ENCODE measurements at regions not wholly inside any gene's neighbourhood (a gene's known extent, or its start where the extent isn't known, plus 50 kb on each side); places are given as distances from the start of the nearest gene placed in this dataset.

DNA sequence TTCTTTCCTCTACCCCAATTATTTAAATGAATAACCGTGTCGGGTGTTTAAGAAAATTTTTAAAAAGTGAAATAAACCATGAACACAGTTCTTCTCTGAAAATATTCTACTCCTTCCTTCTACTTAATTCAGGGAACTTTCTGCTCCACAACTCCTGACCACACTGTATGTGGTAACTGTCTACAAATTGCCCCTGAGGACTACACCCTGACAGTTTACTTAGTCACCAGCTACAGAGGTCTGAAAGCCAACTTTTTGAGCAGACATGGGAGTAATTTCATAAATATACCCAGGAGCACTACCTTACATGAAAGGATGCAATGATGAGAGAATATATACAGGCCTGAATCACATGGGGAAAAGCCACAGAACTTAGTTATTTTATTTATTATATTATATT is 523.2 kb upstream of the SORCS1 start (continued):
- TF ChIP-seq RAD21 (conservative IDR thresholded peaks at IDR 0.05 in 1 of 2, IDR thresholded peaks at IDR 0.05 in 1 of 2) (no peak), RFX5 (IDR thresholded peaks at IDR 0.05) (no peak), NR3C1 (IDR thresholded peaks at IDR 0.05) (no peak), ZC3H11A (IDR thresholded peaks at IDR 0.05) (no peak)
- TF ChIP-seq, protein P1, sequence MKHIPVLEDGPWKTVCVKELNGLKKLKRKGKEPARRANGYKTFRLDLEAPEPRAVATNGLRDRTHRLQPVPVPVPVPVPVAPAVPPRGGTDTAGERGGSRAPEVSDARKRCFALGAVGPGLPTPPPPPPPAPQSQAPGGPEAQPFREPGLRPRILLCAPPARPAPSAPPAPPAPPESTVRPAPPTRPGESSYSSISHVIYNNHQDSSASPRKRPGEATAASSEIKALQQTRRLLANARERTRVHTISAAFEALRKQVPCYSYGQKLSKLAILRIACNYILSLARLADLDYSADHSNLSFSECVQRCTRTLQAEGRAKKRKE (CRISPR knock-in tag; IDR thresholded peaks at IDR 0.05; ENCODE audit: low read depth), result no peak

DNA sequence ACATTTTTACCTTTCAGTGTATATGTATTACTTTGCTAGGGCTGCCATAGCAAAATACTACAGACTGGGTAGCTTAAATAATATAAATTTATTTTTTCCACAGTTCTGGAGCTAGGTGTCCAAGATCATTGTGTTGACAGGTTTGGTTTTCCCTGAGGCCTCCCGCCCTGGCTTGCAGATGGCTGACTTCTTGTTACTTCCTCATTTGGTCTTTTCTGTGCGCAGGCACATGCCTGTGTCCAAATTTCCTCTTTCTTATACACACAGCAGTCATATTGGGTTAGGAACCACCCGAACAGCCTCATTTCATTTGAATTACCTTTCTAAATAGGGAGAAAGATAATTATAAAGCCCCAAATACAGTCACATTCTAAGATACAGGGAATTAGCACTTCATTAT is 521.6 kb upstream of the SORCS1 start:
- Histone ChIP-seq H3K9me3 (no peaks in the 10 kb centered on the region), H3K4me3 (no peak overlapping the region), H3K4me2 (no peak overlapping the region), H3K27ac (no peak overlapping the region), H3K4me1 (no peaks in the 10 kb centered on the region)
- ChIA-PET POLR2A (no interaction called here), CTCF (no interaction called here)
- no peak for TF ChIP-seq KDM5A (IDR thresholded peaks at IDR 0.05)
- TF ChIP-seq, protein P2, sequence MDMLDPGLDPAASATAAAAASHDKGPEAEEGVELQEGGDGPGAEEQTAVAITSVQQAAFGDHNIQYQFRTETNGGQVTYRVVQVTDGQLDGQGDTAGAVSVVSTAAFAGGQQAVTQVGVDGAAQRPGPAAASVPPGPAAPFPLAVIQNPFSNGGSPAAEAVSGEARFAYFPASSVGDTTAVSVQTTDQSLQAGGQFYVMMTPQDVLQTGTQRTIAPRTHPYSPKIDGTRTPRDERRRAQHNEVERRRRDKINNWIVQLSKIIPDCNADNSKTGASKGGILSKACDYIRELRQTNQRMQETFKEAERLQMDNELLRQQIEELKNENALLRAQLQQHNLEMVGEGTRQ (IDR thresholded peaks at IDR 0.05), result no peak
- TF ChIP-seq, protein P3, sequence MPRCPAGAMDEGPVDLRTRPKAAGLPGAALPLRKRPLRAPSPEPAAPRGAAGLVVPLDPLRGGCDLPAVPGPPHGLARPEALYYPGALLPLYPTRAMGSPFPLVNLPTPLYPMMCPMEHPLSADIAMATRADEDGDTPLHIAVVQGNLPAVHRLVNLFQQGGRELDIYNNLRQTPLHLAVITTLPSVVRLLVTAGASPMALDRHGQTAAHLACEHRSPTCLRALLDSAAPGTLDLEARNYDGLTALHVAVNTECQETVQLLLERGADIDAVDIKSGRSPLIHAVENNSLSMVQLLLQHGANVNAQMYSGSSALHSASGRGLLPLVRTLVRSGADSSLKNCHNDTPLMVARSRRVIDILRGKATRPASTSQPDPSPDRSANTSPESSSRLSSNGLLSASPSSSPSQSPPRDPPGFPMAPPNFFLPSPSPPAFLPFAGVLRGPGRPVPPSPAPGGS (IDR thresholded peaks at IDR 0.05), result no peak
- TF ChIP-seq, protein P4, sequence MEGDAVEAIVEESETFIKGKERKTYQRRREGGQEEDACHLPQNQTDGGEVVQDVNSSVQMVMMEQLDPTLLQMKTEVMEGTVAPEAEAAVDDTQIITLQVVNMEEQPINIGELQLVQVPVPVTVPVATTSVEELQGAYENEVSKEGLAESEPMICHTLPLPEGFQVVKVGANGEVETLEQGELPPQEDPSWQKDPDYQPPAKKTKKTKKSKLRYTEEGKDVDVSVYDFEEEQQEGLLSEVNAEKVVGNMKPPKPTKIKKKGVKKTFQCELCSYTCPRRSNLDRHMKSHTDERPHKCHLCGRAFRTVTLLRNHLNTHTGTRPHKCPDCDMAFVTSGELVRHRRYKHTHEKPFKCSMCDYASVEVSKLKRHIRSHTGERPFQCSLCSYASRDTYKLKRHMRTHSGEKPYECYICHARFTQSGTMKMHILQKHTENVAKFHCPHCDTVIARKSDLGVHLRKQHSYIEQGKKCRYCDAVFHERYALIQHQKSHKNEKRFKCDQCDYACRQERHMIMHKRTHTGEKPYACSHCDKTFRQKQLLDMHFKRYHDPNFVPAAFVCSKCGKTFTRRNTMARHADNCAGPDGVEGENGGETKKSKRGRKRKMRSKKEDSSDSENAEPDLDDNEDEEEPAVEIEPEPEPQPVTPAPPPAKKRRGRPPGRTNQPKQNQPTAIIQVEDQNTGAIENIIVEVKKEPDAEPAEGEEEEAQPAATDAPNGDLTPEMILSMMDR (IDR thresholded peaks at IDR 0.05), result no peak
- no peak for TF ChIP-seq MAFK (IDR thresholded peaks at IDR 0.05; ENCODE audit: partially characterized antibody)
- TF ChIP-seq CBX8 (IDR thresholded peaks at IDR 0.05), result no peak
- no peak for TF ChIP-seq ESRRA (IDR thresholded peaks at IDR 0.05; ENCODE audit: borderline replicate concordance, low read length)
- 15% methylated on average over 3 of the region's 3 CpGs for WGBS (ENCODE audit: missing lambda C conversion rate)
- ATAC-seq (no peak), DNase-seq (ENCODE audit: low read depth in 1 of 2, low spot score in 1 of 2) (no peak), FAIRE-seq (no peak)

DNA sequence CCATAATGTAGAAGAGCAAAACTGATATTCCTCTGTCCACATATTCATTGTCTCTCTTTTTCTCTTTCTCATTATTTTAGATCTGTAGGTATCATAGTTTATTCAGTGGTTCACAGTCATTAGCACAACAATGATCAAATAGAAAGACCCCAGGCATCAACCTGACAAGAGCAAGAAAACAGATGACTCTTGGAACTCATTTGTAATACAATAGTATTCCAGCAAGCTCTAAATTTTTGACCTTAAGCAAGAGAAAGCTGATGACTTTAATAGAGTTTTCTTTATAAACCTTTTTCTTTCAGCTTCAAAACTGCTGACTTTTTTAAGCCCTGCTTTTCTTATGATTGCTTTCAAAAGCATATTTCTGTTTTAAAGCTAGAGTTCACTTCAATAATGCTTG is 507.5 kb upstream of the SORCS1 start:
- TF ChIP-seq, protein P5, sequence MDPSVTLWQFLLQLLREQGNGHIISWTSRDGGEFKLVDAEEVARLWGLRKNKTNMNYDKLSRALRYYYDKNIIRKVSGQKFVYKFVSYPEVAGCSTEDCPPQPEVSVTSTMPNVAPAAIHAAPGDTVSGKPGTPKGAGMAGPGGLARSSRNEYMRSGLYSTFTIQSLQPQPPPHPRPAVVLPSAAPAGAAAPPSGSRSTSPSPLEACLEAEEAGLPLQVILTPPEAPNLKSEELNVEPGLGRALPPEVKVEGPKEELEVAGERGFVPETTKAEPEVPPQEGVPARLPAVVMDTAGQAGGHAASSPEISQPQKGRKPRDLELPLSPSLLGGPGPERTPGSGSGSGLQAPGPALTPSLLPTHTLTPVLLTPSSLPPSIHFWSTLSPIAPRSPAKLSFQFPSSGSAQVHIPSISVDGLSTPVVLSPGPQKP (IDR thresholded peaks at IDR 0.05; ENCODE audit: low read depth, low read length), result no peak
- no peak for TF ChIP-seq HOXA7 (CRISPR knock-in tag; IDR thresholded peaks at IDR 0.05)
- no peak for TF ChIP-seq MYC (IDR thresholded peaks at IDR 0.05; ENCODE audit: borderline replicate concordance, low read length)
- no peak for TF ChIP-seq CHD4 (IDR thresholded peaks at IDR 0.05; ENCODE audit: borderline replicate concordance)
- no peak for TF ChIP-seq TFCP2L1 (CRISPR knock-in tag; IDR thresholded peaks at IDR 0.05)
- no peak for TF ChIP-seq ZSCAN20 (CRISPR knock-in tag; IDR thresholded peaks at IDR 0.05)
- TF ChIP-seq EP300 (IDR thresholded peaks at IDR 0.05), result no peak
- TF ChIP-seq MAZ (IDR thresholded peaks at IDR 0.05; ENCODE audit: borderline replicate concordance, low read depth, low read length), result no peak
- no peak for TF ChIP-seq CBX2 (IDR thresholded peaks at IDR 0.05; ENCODE audit: borderline replicate concordance, low read depth)
- TF ChIP-seq EHF (CRISPR knock-in tag; IDR thresholded peaks at IDR 0.05), result no peak
- TF ChIP-seq, protein P1 (CRISPR knock-in tag; IDR thresholded peaks at IDR 0.05; ENCODE audit: low read depth), result no peak
- TF ChIP-seq JUNB (IDR thresholded peaks at IDR 0.05), result no peak
- TF ChIP-seq CHD2 (IDR thresholded peaks at IDR 0.05; ENCODE audit: low read length, partially characterized antibody), result no peak
- no peak for TF ChIP-seq RNF2 (IDR thresholded peaks at IDR 0.05; ENCODE audit: borderline replicate concordance, low read depth)
- no peak overlapping the region for H3K4me2 ChIP-seq
- POLR2A ChIA-PET, result no interaction called here
- H3K4me1 ChIP-seq, result no peaks in the 10 kb centered on the region
- ATAC-seq, result no peak
- CTCF ChIA-PET, result no interaction called here
- H3K9me3 ChIP-seq, result 0 out of 3 replicates have a peak, but pooled peaks cover 2% of the 10 kb centered on the region
- FAIRE-seq, result no peak
- no peak overlapping the region for H3K27ac ChIP-seq
- H3K4me3 ChIP-seq, result no peak overlapping the region
- no peak for DNase-seq (ENCODE audit: low read depth in 1 of 2, low spot score in 1 of 2)
